ENCODE measurements at regions not wholly inside any gene's neighbourhood (a gene's known extent, or its start where the extent isn't known, plus 50 kb on each side); places are given as distances from the start of the nearest gene placed in this dataset.

- TF ChIP-seq CTCF (IDR thresholded peaks at IDR 0.05; ENCODE audit: unreplicated experiment): no peak
- CTCF ChIA-PET: interaction anchor here (0.6 to 0.7 kb wide), 2 partner anchors 8 to 10 kb away, joined by 3 read pairs; no protein-coding TSS in a partner anchor
- Mint-ChIP-seq H3K27me3 (ENCODE audit: insufficient read depth, unreplicated experiment) (peaks cover 7% of the 10 kb centered on the region), H3K4me1 (ENCODE audit: insufficient read depth, unreplicated experiment) (no peaks in the 10 kb centered on the region), H3K27ac (ENCODE audit: low read depth, unreplicated experiment) (no peak overlapping the region), H3K9me3 (ENCODE audit: unreplicated experiment) (no peaks in the 10 kb centered on the region), H3K36me3 (ENCODE audit: insufficient read depth, unreplicated experiment) (no peaks in the 10 kb centered on the region), H3K4me3 (ENCODE audit: unreplicated experiment) (no peak overlapping the region)
- POLR2A ChIA-PET: no interaction called here
- intact Hi-C loops (cut with micrococcal nuclease): no loop called here
- DNase-seq (ENCODE audit: unreplicated experiment): no peak
- no TSS peak for BruUV-seq (replicated peaks)
Measured at GRCh38 chr5:2052687-2053086, 170.0 kb upstream of the IRX4 start.

- no TSS peak for BruUV-seq (replicated peaks)
- H3K27me3 Mint-ChIP-seq (ENCODE audit: insufficient read depth, unreplicated experiment): peaks cover 35% of the 10 kb centered on the region
Measured at GRCh38 chr5:2049876-2050275, 167.2 kb upstream of the IRX4 start.

GRCh38 chr5:2048664-2049063, 165.9 kb upstream of the IRX4 start:
- DNase-seq (ENCODE audit: unreplicated experiment): no peak
- no peak for TF ChIP-seq CTCF (IDR thresholded peaks at IDR 0.05; ENCODE audit: unreplicated experiment)
- Mint-ChIP-seq H3K27me3 (ENCODE audit: insufficient read depth, unreplicated experiment) (peaks cover 47% of the 10 kb centered on the region), H3K4me1 (ENCODE audit: insufficient read depth, unreplicated experiment) (no peaks in the 10 kb centered on the region), H3K27ac (ENCODE audit: low read depth, unreplicated experiment) (no peak overlapping the region), H3K9me3 (ENCODE audit: unreplicated experiment) (no peaks in the 10 kb centered on the region), H3K4me3 (ENCODE audit: unreplicated experiment) (no peak overlapping the region), H3K36me3 (ENCODE audit: insufficient read depth, unreplicated experiment) (no peaks in the 10 kb centered on the region)
- no TSS peak for BruUV-seq (replicated peaks)
- CTCF ChIA-PET: no interaction called here
- intact Hi-C loops (cut with micrococcal nuclease): no loop called here
- POLR2A ChIA-PET: no interaction called here

More at GRCh38 chr5:2049876-2050275, 167.2 kb upstream of the IRX4 start:
- DNase-seq (ENCODE audit: unreplicated experiment): no peak
- Mint-ChIP-seq H3K4me3 (ENCODE audit: unreplicated experiment) (no peak overlapping the region), H3K36me3 (ENCODE audit: insufficient read depth, unreplicated experiment) (no peaks in the 10 kb centered on the region), H3K9me3 (ENCODE audit: unreplicated experiment) (no peaks in the 10 kb centered on the region), H3K27ac (ENCODE audit: low read depth, unreplicated experiment) (no peak overlapping the region), H3K4me1 (ENCODE audit: insufficient read depth, unreplicated experiment) (no peaks in the 10 kb centered on the region)
- ChIA-PET POLR2A (interaction anchor here (0.9 kb wide), 1 partner anchor 10 kb away, joined by 4 read pairs; no protein-coding TSS in a partner anchor), CTCF (no interaction called here)
- TF ChIP-seq CTCF (IDR thresholded peaks at IDR 0.05; ENCODE audit: unreplicated experiment): no peak
- intact Hi-C loops (cut with micrococcal nuclease): no loop called here

- TF ChIP-seq CTCF (IDR thresholded peaks at IDR 0.05; ENCODE audit: unreplicated experiment): no peak
- DNase-seq (ENCODE audit: unreplicated experiment): no peak
- Mint-ChIP-seq H3K4me1 (ENCODE audit: insufficient read depth, unreplicated experiment) (no peaks in the 10 kb centered on the region), H3K27ac (ENCODE audit: low read depth, unreplicated experiment) (no peak overlapping the region), H3K4me3 (ENCODE audit: unreplicated experiment) (no peak overlapping the region), H3K9me3 (ENCODE audit: unreplicated experiment) (no peaks in the 10 kb centered on the region), H3K36me3 (ENCODE audit: insufficient read depth, unreplicated experiment) (no peaks in the 10 kb centered on the region), H3K27me3 (ENCODE audit: insufficient read depth, unreplicated experiment) (peaks cover 51% of the 10 kb centered on the region)
- BruUV-seq (replicated peaks): no TSS peak
- ChIA-PET POLR2A (no interaction called here), CTCF (no interaction called here)
- intact Hi-C loops (cut with micrococcal nuclease): no loop called here
Measured at GRCh38 chr5:2047341-2047927, 164.7 kb upstream of the IRX4 start.

Measured in MCF 10A (cell line).